GM12878 (cell line): ENCODE measurements at regions not wholly inside any gene's neighbourhood (a gene's known extent, or its start where the extent isn't known, plus 50 kb on each side); places are given as distances from the start of the nearest gene placed in this dataset.

Source experiments
- ATAC-seq: fragments of 200-7000 bp; cut with Tn5 transposase; 3 replicates; pipeline ENCODE4 v1.9.1; 2020; ENCODE audit warnings: mild to moderate bottlenecking, moderate library complexity
- BruUV-seq: library from RNA; stranded (reverse); fragments of 400-500 nt; replicated peaks from 2 replicates; lab custom pipeline; 2021; lab: Mats Ljungman, UMichigan
- CTCF ChIA-PET: fragments of 300-600 bp; sonication (Branson Sonifier 250); formaldehyde crosslinking; extraction: SDS; loops from one replicate; lab custom pipeline; 2021; ENCODE audit warnings: inconsistent platforms; lab: Yijun Ruan, JAX
- POLR2A ChIA-PET: fragments of 350-600 bp; formaldehyde crosslinking; extraction: SDS; loops from one replicate; lab custom pipeline; 2021; ENCODE audit warnings: inconsistent platforms; lab: Charles Lee
- RAD21 ChIA-PET: fragments of 300-600 bp; sonication (Branson Sonifier 250); formaldehyde crosslinking; loops from one replicate; lab custom pipeline; 2023; ENCODE audit warnings: antibody characterized with exemption; ENCODE audit not compliant: unreplicated experiment; lab: Charles Lee
- SMC1A ChIA-PET: fragments of 300-600 bp; sonication (Branson Sonifier 250); formaldehyde crosslinking; loops from one replicate; lab custom pipeline; 2023; ENCODE audit not compliant: unreplicated experiment, uncharacterized antibody; lab: Charles Lee
- DNase-seq: peaks from one replicate; pipeline ENCODE4 v3.0.0-alpha.2; 2011; ENCODE audit warnings: low read depth, low spot score
- FAIRE-seq: peaks from 3 replicates; lab custom pipeline; 2011; peaks lifted over from hg19 to GRCh38; lab: Jason Lieb, UNC
- H2AFZ ChIP-seq: 2 replicates; pipeline ENCODE4 v1.6.0; 2011; ENCODE audit warnings: low read depth, low read length, control low read depth; ENCODE audit not compliant: control insufficient read depth
- H3K27ac ChIP-seq: 2 replicates; pipeline ENCODE4 v1.5.1; 2011; ENCODE audit warnings: control low read depth; ENCODE audit not compliant: control insufficient read depth, insufficient read depth
- H3K27me3 ChIP-seq, 2 experiments: replicated peaks in 1 of 2; 2 replicates each; pipeline versions ENCODE4 v1.6.0 to v1.6.1; 2011; ENCODE audit warnings: low read length in 1 of 2; ENCODE audit not compliant: control insufficient read depth in 2 of 2, insufficient read depth in 2 of 2
- H3K36me3 ChIP-seq, 2 experiments: 2 replicates each; pipeline ENCODE4 v1.5.1; 2011; ENCODE audit warnings: low read length in 1 of 2; ENCODE audit not compliant: control insufficient read depth in 2 of 2, insufficient read depth in 2 of 2
- H3K4me1 ChIP-seq: 2 replicates; pipeline ENCODE4 v1.6.1; 2011; ENCODE audit warnings: mild to moderate bottlenecking, low read length, moderate library complexity, mixed read lengths; ENCODE audit not compliant: control insufficient read depth, insufficient read depth
- H3K4me2 ChIP-seq: 2 replicates; pipeline ENCODE4 v1.6.0; 2011; ENCODE audit warnings: control low read depth; ENCODE audit not compliant: control insufficient read depth, insufficient read depth
- H3K4me3 ChIP-seq: fragments of 200-600 bp; sonication (generic); 2 replicates; pipeline ENCODE4 v1.5.1; 2016
- H3K79me2 ChIP-seq: 2 replicates; pipeline ENCODE4 v1.6.0; 2011; ENCODE audit warnings: low read length; ENCODE audit not compliant: control insufficient read depth, insufficient read depth
- H3K9ac ChIP-seq: 2 replicates; pipeline ENCODE4 v1.8.0; 2011; ENCODE audit warnings: low read length, control low read depth, mixed read lengths; ENCODE audit not compliant: control insufficient read depth, insufficient read depth
- H3K9me3 ChIP-seq: replicated peaks from 3 replicates; pipeline ENCODE4 v1.5.1; 2011; ENCODE audit warnings: mild to moderate bottlenecking, low read length; ENCODE audit not compliant: control insufficient read depth, insufficient read depth
- H4K20me1 ChIP-seq: 2 replicates; pipeline ENCODE4 v1.6.0; 2011; ENCODE audit not compliant: control insufficient read depth, insufficient read depth
- BACH1 ChIP-seq: fragments of 450-650 bp; IDR thresholded peaks from 2 replicates; pipeline ENCODE4 v1.6.1; 2017; ENCODE audit warnings: mild to moderate bottlenecking, borderline replicate concordance
- BCLAF1 ChIP-seq: fragments of 450-650 bp; IDR thresholded peaks from 2 replicates; pipeline ENCODE4 v1.6.1; 2017; ENCODE audit warnings: antibody characterized with exemption, mild to moderate bottlenecking, moderate library complexity
- CHD4 ChIP-seq: fragments of 200-600 bp; sonication (generic); IDR thresholded peaks from 2 replicates; pipeline ENCODE4 v1.6.1; 2016; ENCODE audit warnings: mild to moderate bottlenecking
- HCFC1 ChIP-seq: fragments of 150-350 bp; IDR thresholded peaks from 2 replicates; pipeline ENCODE4 v1.6.1; 2014; ENCODE audit warnings: low read length
- MTA2 ChIP-seq: fragments of 450-650 bp; IDR thresholded peaks from 2 replicates; pipeline ENCODE4 v1.6.1; 2016; ENCODE audit warnings: low read depth, mild to moderate bottlenecking, moderate library complexity
- NFIC ChIP-seq: IDR thresholded peaks from 2 replicates; pipeline ENCODE4 v1.6.1; 2012; ENCODE audit warnings: low read depth, mild to moderate bottlenecking, inconsistent platforms, low read length, moderate library complexity
- PAX8 ChIP-seq: fragments of 450-650 bp; IDR thresholded peaks from 2 replicates; pipeline ENCODE4 v1.6.1; 2017; ENCODE audit warnings: mild to moderate bottlenecking, moderate library complexity
- RAD51 ChIP-seq: fragments of 450-650 bp; IDR thresholded peaks from 2 replicates; pipeline ENCODE4 v1.6.1; 2016; ENCODE audit warnings: moderate library complexity, mild to moderate bottlenecking, inconsistent platforms
- STAT3 ChIP-seq: IDR thresholded peaks from 2 replicates; pipeline ENCODE4 v1.6.1; 2011; ENCODE audit warnings: low read depth, low read length, improper control_type of control experiment
- TAF1 ChIP-seq: IDR thresholded peaks from 2 replicates; pipeline ENCODE4 v1.6.1; 2011; ENCODE audit warnings: mild to moderate bottlenecking, low read depth, low read length, borderline replicate concordance
- YY1 ChIP-seq: IDR thresholded peaks from 2 replicates; pipeline ENCODE4 v1.6.1; 2011; ENCODE audit warnings: low read depth, mild to moderate bottlenecking, low read length
- ZBTB4 ChIP-seq: fragments of 450-650 bp; formaldehyde crosslinking; IDR thresholded peaks from 2 replicates; pipeline ENCODE4 v1.4.0; 2022; ENCODE audit warnings: mild to moderate bottlenecking, moderate library complexity
- ZNF687 ChIP-seq: fragments of 450-650 bp; IDR thresholded peaks from 2 replicates; pipeline ENCODE4 v1.6.1; 2017; ENCODE audit warnings: mild to moderate bottlenecking, moderate library complexity
- WGBS: methylation state at CpG from one replicate; pipeline ENCODE4 v1.1.6; 2016; ENCODE audit warnings: low lambda C conversion rate; ENCODE audit not compliant: insufficient replicate concordance, insufficient coverage; ENCODE audit errors: missing lambda C conversion rate; 5-methylcytosine and 5-hydroxymethylcytosine counted together
- in situ Hi-C: fragments of 300-500 bp; cut with MboI; formaldehyde crosslinking; loops from 9 replicates; pipeline ENCODE4 v1.14.3; 2018; ENCODE audit warnings: mixed read lengths
- intact Hi-C: fragments of 100-400 bp; cut with micrococcal nuclease; formaldehyde crosslinking; loops from one replicate; pipeline ENCODE4 v1.14.2; 2022; ENCODE audit not compliant: unreplicated experiment

- TF ChIP-seq BACH1 (no peak), ZNF687 (no peak), NFIC (no peak)
These were observed 130.5 kb upstream of the CPEB4 start (continued) for GRCh38 chr5:173757403-173758209.

GRCh38 chr5:173758676-173759075 lies 129.5 kb upstream of the CPEB4 start:
- DNase-seq (no peak), FAIRE-seq (no peak), ATAC-seq (no peak)
- Histone ChIP-seq H3K4me3 (no peak overlapping the region), H4K20me1 (no peaks in the 10 kb centered on the region), H3K4me1 (no peaks in the 10 kb centered on the region), H3K27me3 (no peaks in the 10 kb centered on the region), H3K79me2 (no peaks in the 10 kb centered on the region), H3K9me3 (no peaks in the 10 kb centered on the region), H3K9ac (no peak overlapping the region), H3K27ac (no peak overlapping the region), H3K36me3 (no peaks in the 10 kb centered on the region), H3K4me2 (no peak overlapping the region), H2AFZ (no peak overlapping the region)
- ChIA-PET CTCF (no interaction called here), SMC1A (interaction anchor here (1.2 to 1.9 kb wide), 2 partner anchors 14 to 33 kb away, joined by 3 to 5 read pairs; no protein-coding TSS in a partner anchor), POLR2A (no interaction called here), RAD21 (no interaction called here)
- 78% methylated on average over 3 of the region's 3 CpGs for WGBS
- intact Hi-C loops (no loop called here), in situ Hi-C loops (no loop called here)
- no TSS peak for BruUV-seq
- TF ChIP-seq PAX8 = no peak
- TF ChIP-seq ZBTB4 = no peak
- no peak for TF ChIP-seq TAF1
- TF ChIP-seq HCFC1 = no peak
- no peak for TF ChIP-seq CHD4
- no peak for TF ChIP-seq RAD51
- no peak for TF ChIP-seq YY1
- no peak for TF ChIP-seq BCLAF1
- TF ChIP-seq MTA2 = no peak
- no peak for TF ChIP-seq STAT3
